ENCODE measurements at regions not wholly inside any gene's neighbourhood (a gene's known extent, or its start where the extent isn't known, plus 50 kb on each side); places are given as distances from the start of the nearest gene placed in this dataset.

DNA sequence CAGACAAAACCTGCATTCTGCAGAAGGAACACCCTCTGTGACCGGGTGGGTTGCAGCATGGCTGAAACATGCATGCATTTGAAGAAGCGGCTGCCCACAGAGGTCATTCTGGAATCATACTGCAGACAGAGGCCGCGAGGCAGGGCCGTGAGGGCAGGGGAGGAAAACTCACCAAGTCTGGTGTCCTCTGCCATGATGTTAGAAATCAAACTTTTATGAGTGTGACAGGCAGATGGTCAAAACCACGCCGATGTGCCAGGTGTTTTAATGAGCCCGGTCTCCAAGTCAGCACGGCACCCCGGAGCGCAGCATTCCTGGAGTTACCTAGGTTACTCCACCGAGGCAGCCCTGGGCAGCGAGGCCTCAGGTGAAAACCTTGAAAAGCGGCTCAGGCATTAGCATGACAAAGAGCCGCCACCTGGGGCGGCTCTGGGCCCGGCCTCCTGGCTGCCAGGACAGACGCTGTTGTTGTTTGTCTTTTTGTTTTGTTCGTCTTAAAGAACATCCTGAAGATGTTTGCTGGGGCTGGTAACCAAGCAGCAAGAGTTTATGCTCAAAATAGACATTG is 255.6 kb downstream of the ERMARD start:
- TF ChIP-seq POLR2AphosphoS5 (IDR thresholded peaks at IDR 0.05; ENCODE audit: low read depth, low read length) (no peak), YY1 (IDR thresholded peaks at IDR 0.05; ENCODE audit: low read depth) (no peak), RAD21 (IDR thresholded peaks at IDR 0.05; ENCODE audit: low read length) (no peak), SMC3 (IDR thresholded peaks at IDR 0.05; ENCODE audit: low read depth, low read length) (no peak), CHD2 (IDR thresholded peaks at IDR 0.05; ENCODE audit: low read length, partially characterized antibody) (no peak), FOSL2 (IDR thresholded peaks at IDR 0.05; ENCODE audit: borderline replicate concordance, low read depth) (no peak), TCF12 (IDR thresholded peaks at IDR 0.05) (no peak), JUND (IDR thresholded peaks at IDR 0.05) (no peak), NFIC (IDR thresholded peaks at IDR 0.05; ENCODE audit: borderline replicate concordance) (no peak), FOXM1 (IDR thresholded peaks at IDR 0.05; ENCODE audit: low read depth) (no peak)
- TF ChIP-seq, protein P1, sequence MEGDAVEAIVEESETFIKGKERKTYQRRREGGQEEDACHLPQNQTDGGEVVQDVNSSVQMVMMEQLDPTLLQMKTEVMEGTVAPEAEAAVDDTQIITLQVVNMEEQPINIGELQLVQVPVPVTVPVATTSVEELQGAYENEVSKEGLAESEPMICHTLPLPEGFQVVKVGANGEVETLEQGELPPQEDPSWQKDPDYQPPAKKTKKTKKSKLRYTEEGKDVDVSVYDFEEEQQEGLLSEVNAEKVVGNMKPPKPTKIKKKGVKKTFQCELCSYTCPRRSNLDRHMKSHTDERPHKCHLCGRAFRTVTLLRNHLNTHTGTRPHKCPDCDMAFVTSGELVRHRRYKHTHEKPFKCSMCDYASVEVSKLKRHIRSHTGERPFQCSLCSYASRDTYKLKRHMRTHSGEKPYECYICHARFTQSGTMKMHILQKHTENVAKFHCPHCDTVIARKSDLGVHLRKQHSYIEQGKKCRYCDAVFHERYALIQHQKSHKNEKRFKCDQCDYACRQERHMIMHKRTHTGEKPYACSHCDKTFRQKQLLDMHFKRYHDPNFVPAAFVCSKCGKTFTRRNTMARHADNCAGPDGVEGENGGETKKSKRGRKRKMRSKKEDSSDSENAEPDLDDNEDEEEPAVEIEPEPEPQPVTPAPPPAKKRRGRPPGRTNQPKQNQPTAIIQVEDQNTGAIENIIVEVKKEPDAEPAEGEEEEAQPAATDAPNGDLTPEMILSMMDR (IDR thresholded peaks at IDR 0.05), result no peak
- TF ChIP-seq, protein P2, sequence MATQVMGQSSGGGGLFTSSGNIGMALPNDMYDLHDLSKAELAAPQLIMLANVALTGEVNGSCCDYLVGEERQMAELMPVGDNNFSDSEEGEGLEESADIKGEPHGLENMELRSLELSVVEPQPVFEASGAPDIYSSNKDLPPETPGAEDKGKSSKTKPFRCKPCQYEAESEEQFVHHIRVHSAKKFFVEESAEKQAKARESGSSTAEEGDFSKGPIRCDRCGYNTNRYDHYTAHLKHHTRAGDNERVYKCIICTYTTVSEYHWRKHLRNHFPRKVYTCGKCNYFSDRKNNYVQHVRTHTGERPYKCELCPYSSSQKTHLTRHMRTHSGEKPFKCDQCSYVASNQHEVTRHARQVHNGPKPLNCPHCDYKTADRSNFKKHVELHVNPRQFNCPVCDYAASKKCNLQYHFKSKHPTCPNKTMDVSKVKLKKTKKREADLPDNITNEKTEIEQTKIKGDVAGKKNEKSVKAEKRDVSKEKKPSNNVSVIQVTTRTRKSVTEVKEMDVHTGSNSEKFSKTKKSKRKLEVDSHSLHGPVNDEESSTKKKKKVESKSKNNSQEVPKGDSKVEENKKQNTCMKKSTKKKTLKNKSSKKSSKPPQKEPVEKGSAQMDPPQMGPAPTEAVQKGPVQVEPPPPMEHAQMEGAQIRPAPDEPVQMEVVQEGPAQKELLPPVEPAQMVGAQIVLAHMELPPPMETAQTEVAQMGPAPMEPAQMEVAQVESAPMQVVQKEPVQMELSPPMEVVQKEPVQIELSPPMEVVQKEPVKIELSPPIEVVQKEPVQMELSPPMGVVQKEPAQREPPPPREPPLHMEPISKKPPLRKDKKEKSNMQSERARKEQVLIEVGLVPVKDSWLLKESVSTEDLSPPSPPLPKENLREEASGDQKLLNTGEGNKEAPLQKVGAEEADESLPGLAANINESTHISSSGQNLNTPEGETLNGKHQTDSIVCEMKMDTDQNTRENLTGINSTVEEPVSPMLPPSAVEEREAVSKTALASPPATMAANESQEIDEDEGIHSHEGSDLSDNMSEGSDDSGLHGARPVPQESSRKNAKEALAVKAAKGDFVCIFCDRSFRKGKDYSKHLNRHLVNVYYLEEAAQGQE (IDR thresholded peaks at IDR 0.05; ENCODE audit: low read depth, low read length), result no peak
- TF ChIP-seq, protein P3, sequence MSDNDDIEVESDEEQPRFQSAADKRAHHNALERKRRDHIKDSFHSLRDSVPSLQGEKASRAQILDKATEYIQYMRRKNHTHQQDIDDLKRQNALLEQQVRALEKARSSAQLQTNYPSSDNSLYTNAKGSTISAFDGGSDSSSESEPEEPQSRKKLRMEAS (IDR thresholded peaks at IDR 0.05; ENCODE audit: low read depth), result no peak
- TF ChIP-seq, protein P4, sequence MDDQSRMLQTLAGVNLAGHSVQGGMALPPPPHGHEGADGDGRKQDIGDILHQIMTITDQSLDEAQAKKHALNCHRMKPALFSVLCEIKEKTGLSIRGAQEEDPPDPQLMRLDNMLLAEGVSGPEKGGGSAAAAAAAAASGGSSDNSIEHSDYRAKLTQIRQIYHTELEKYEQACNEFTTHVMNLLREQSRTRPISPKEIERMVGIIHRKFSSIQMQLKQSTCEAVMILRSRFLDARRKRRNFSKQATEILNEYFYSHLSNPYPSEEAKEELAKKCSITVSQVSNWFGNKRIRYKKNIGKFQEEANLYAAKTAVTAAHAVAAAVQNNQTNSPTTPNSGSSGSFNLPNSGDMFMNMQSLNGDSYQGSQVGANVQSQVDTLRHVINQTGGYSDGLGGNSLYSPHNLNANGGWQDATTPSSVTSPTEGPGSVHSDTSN (IDR thresholded peaks at IDR 0.05), result no peak

Data from SK-N-SH (cell line).